ENCODE measurements at regions not wholly inside any gene's neighbourhood (a gene's known extent, or its start where the extent isn't known, plus 50 kb on each side); places are given as distances from the start of the nearest gene placed in this dataset.

DNA sequence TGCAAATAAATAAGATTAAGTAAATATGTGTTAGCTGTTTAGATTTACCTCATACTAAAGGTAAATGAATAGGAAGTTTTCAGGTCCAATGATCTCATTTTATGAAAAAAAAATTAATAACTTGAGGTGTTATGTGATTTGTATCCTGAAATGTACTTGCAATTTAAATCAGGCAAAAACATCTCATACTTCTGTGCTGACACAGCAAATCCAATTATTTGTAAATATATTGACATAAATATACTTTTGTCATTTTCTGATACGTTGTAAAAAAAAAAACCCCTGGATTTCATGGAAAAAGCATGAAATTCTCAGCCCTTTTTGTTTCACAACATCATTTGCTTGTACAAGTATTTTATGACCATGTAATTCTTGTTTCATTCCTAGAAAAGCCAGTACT, 184.1 kb upstream of the NCAM2 start:
- TF ChIP-seq POLR2A (IDR thresholded peaks at IDR 0.05) (no peak), EP300 (IDR thresholded peaks at IDR 0.05; ENCODE audit: low read depth) (no peak)
- TF ChIP-seq, protein P1, sequence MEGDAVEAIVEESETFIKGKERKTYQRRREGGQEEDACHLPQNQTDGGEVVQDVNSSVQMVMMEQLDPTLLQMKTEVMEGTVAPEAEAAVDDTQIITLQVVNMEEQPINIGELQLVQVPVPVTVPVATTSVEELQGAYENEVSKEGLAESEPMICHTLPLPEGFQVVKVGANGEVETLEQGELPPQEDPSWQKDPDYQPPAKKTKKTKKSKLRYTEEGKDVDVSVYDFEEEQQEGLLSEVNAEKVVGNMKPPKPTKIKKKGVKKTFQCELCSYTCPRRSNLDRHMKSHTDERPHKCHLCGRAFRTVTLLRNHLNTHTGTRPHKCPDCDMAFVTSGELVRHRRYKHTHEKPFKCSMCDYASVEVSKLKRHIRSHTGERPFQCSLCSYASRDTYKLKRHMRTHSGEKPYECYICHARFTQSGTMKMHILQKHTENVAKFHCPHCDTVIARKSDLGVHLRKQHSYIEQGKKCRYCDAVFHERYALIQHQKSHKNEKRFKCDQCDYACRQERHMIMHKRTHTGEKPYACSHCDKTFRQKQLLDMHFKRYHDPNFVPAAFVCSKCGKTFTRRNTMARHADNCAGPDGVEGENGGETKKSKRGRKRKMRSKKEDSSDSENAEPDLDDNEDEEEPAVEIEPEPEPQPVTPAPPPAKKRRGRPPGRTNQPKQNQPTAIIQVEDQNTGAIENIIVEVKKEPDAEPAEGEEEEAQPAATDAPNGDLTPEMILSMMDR (IDR thresholded peaks at IDR 0.05), result no peak
